Prostate gland (tissue), 2 donors: ENCODE measurements at regions not wholly inside any gene's neighbourhood (a gene's known extent, or its start where the extent isn't known, plus 50 kb on each side); places are given as distances from the start of the nearest gene placed in this dataset.

ENCODE experiments used
- CTCF ChIP-seq, 4 experiments: fragments of 200-600 bp in 2 of 4; fragments of 450-650 bp in 2 of 4; sonication (generic) in 2 of 4; IDR thresholded peaks; 1 replicate in 3 of 4; 2 replicates in 1 of 4; pipeline ENCODE4 v1.5.1; 2016 to 2019; ENCODE audit warnings: antibody characterized with exemption in 4 of 4, mild to moderate bottlenecking in 2 of 4, moderate library complexity in 2 of 4
- POLR2A ChIP-seq: fragments of 450-650 bp; IDR thresholded peaks from one replicate; pipeline ENCODE4 v1.6.1; 2016; ENCODE audit warnings: antibody characterized with exemption, mild to moderate bottlenecking
- POLR2AphosphoS5 ChIP-seq: sonication (generic); formaldehyde crosslinking; IDR thresholded peaks from one replicate; pipeline ENCODE4 v1.6.1; 2017; ENCODE audit warnings: antibody characterized with exemption

GRCh38 chr2:82314836-82315472 lies 2010.4 kb upstream of the LRRTM1 start:
- TF ChIP-seq POLR2A (no peak), CTCF (IDR thresholded peaks at IDR 0.05) (no peak), POLR2AphosphoS5 (no peak)
